ENCODE measurements at regions not wholly inside any gene's neighbourhood (a gene's known extent, or its start where the extent isn't known, plus 50 kb on each side); places are given as distances from the start of the nearest gene placed in this dataset.

DNA sequence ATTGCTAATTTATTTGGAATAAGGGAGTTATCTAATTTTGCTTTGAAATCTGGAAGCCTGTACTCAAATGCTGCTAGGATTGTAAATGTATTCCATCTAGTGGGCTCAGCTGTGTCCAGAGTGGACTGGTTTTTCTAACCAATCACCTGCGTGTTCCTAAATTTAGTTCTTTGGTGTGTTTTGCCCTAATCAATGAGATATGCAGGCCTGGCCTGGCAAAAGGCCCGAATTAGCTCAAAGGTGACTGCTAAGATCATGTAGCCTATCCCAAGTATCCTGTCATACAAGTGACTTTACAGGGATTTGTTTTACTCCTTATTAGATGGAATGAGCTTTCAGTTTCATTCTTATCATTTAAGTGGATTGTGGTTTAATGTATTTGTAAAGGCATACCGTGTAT lies 51.3 kb upstream of the ARMC2 start:
- TF ChIP-seq CTCF (IDR thresholded peaks at IDR 0.05) (no peak), POLR2A (IDR thresholded peaks at IDR 0.05) (no peak)

All from right lobe of liver (tissue), 4 donors.